Keratinocyte (primary cell): ENCODE measurements at regions not wholly inside any gene's neighbourhood (a gene's known extent, or its start where the extent isn't known, plus 50 kb on each side); places are given as distances from the start of the nearest gene placed in this dataset.

Experiments
- DNase-seq: peaks from one replicate; pipeline ENCODE4 v3.0.0-alpha.2; 2011; ENCODE audit warnings: low read depth, missing footprints, low spot score
- FAIRE-seq: peaks from 2 replicates; lab custom pipeline; 2011; peaks lifted over from hg19 to GRCh38; lab: Jason Lieb, UNC
- H2AFZ ChIP-seq: 2 replicates; pipeline ENCODE4 v1.6.0; 2012; ENCODE audit warnings: low read length, control low read depth, inconsistent platforms; ENCODE audit not compliant: control insufficient read depth
- H3K27ac ChIP-seq: 2 replicates; pipeline ENCODE4 v1.5.1; 2011; ENCODE audit warnings: low read length; ENCODE audit not compliant: control insufficient read depth, insufficient read depth
- H3K27me3 ChIP-seq: 3 replicates; pipeline ENCODE4 v1.6.0; 2011; ENCODE audit warnings: low read length; ENCODE audit not compliant: control insufficient read depth, insufficient read depth; ENCODE audit errors: extremely low read depth
- H3K36me3 ChIP-seq, 2 experiments: 2 replicates in 1 of 2; 3 replicates in 1 of 2; pipeline ENCODE4 v1.5.1; 2011; ENCODE audit warnings: low read length in 2 of 2, mild to moderate bottlenecking in 1 of 2; ENCODE audit not compliant: control insufficient read depth in 2 of 2, insufficient read depth in 2 of 2; ENCODE audit errors: extremely low read depth in 1 of 2
- H3K4me1 ChIP-seq: 3 replicates; pipeline ENCODE4 v1.5.1; 2011; ENCODE audit warnings: low read length; ENCODE audit not compliant: control insufficient read depth, insufficient read depth; ENCODE audit errors: extremely low read depth
- H3K4me2 ChIP-seq: 3 replicates; pipeline ENCODE4 v1.6.0; 2011; ENCODE audit warnings: low read depth, low read length; ENCODE audit not compliant: control insufficient read depth, insufficient read depth; ENCODE audit errors: extremely low read depth
- H3K4me3 ChIP-seq, 3 experiments: fragments of 200-600 bp in 1 of 3; sonication (generic) in 1 of 3; 2 replicates in 2 of 3; 3 replicates in 1 of 3; pipeline ENCODE4 v1.5.1; 2011 to 2016; ENCODE audit warnings: low read length in 3 of 3, mild to moderate bottlenecking in 3 of 3, control low read depth in 2 of 3, inconsistent platforms in 1 of 3, low read depth in 1 of 3, mixed read lengths in 1 of 3, mixed run types in 1 of 3, moderate library complexity in 1 of 3; ENCODE audit not compliant: control insufficient read depth in 2 of 3, insufficient read depth in 2 of 3; ENCODE audit errors: extremely low read depth in 1 of 3
- H3K79me2 ChIP-seq: 2 replicates; pipeline ENCODE4 v1.6.0; 2012; ENCODE audit warnings: low read length; ENCODE audit not compliant: control insufficient read depth, insufficient read depth
- H3K9ac ChIP-seq: 3 replicates; pipeline ENCODE4 v1.6.0; 2011; ENCODE audit warnings: low read length; ENCODE audit not compliant: control insufficient read depth, insufficient read depth; ENCODE audit errors: extremely low read depth
- H3K9me1 ChIP-seq: 3 replicates; pipeline ENCODE4 v1.6.0; 2011; ENCODE audit warnings: low read length; ENCODE audit not compliant: control insufficient read depth, insufficient read depth; ENCODE audit errors: extremely low read depth
- H3K9me3 ChIP-seq: 2 replicates; pipeline ENCODE4 v1.5.1; 2012; ENCODE audit warnings: low read depth, low read length; ENCODE audit not compliant: control insufficient read depth
- H4K20me1 ChIP-seq: 3 replicates; pipeline ENCODE4 v1.6.0; 2011; ENCODE audit warnings: low read length; ENCODE audit not compliant: control insufficient read depth, insufficient read depth; ENCODE audit errors: extremely low read depth
- EZH2 ChIP-seq: IDR thresholded peaks from one replicate; pipeline ENCODE4 v1.6.1; 2012; ENCODE audit warnings: inconsistent platforms, mild to moderate bottlenecking, low read length, moderate library complexity
- dilution Hi-C: fragments of 300-500 bp; cut with MboI; formaldehyde crosslinking; loops from one replicate; pipeline ENCODE4 v1.7.0; 2020; ENCODE audit warnings: low sequenced_read_pairs; ENCODE audit not compliant: extremely low pct_ligation_motif_present
- TF ChIP-seq, protein P1 (sequence below), 3 experiments: IDR thresholded peaks in 1 of 3; conservative IDR thresholded peaks in 1 of 3; optimal IDR thresholded peaks in 1 of 3; 2 replicates in 2 of 3; 3 replicates in 1 of 3; pipeline versions ENCODE3 to v1.5.1; 2011; ENCODE audit warnings: low read length in 3 of 3, mild to moderate bottlenecking in 3 of 3, moderate library complexity in 2 of 3, control low read depth in 1 of 3, inconsistent platforms in 1 of 3; ENCODE audit not compliant: insufficient read depth in 2 of 3; ENCODE audit errors: extremely low read depth in 1 of 3

GRCh38 chr14:61152851-61153364, 128.2 kb downstream of the TMEM30B start:
- FAIRE-seq = peak; percentile 93

DNA sequence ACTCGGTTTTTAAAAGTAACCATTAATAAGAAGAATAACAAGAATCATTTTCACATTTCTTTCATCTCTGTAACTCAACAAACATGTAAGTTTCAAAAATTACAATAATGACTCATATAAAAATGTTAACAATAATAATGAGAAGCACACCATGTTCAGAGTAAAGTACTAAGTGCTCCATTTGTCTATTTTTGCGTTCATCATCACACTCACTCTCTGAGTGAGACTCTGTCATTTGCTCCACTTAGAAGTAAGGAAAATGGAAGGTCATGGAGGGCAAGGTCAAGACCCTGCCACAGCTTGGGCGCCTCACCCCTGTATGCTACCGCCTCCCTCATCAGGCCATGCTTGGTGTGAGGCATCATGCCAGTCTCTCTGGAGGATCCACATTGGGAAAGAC, 129.9 kb downstream of the TMEM30B start:
- Histone ChIP-seq H4K20me1 (no peaks in the 10 kb centered on the region), H3K9ac (no peak overlapping the region), H3K9me1 (no peaks in the 10 kb centered on the region), H3K4me1 (peaks cover 41% of the 10 kb centered on the region), H2AFZ (no peak overlapping the region), H3K9me3 (no peaks in the 10 kb centered on the region), H3K79me2 (no peaks in the 10 kb centered on the region), H3K36me3 (no peaks in the 10 kb centered on the region), H3K4me3 (no peak overlapping the region), H3K4me2 (no peak overlapping the region), H3K27ac (no peak overlapping the region), H3K27me3 (no peaks in the 10 kb centered on the region)
- DNase-seq (no peak), FAIRE-seq (no peak)
- TF ChIP-seq, protein P1, sequence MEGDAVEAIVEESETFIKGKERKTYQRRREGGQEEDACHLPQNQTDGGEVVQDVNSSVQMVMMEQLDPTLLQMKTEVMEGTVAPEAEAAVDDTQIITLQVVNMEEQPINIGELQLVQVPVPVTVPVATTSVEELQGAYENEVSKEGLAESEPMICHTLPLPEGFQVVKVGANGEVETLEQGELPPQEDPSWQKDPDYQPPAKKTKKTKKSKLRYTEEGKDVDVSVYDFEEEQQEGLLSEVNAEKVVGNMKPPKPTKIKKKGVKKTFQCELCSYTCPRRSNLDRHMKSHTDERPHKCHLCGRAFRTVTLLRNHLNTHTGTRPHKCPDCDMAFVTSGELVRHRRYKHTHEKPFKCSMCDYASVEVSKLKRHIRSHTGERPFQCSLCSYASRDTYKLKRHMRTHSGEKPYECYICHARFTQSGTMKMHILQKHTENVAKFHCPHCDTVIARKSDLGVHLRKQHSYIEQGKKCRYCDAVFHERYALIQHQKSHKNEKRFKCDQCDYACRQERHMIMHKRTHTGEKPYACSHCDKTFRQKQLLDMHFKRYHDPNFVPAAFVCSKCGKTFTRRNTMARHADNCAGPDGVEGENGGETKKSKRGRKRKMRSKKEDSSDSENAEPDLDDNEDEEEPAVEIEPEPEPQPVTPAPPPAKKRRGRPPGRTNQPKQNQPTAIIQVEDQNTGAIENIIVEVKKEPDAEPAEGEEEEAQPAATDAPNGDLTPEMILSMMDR (optimal IDR thresholded peaks at IDR 0.05 in 1 of 3, IDR thresholded peaks at IDR 0.05 in 1 of 3, conservative IDR thresholded peaks at IDR 0.05 in 1 of 3; ENCODE audit: extremely low read depth in 1 of 3, insufficient read depth in 2 of 3, low read length in 3 of 3) = no peak
- no peak for TF ChIP-seq EZH2
- dilution Hi-C loops = no loop called here

More at GRCh38 chr14:61152851-61153364, 128.2 kb downstream of the TMEM30B start:
- H4K20me1 ChIP-seq = no peaks in the 10 kb centered on the region
- H3K4me3 ChIP-seq = no peak overlapping the region
- H2AFZ ChIP-seq = no peak overlapping the region
- DNase-seq = no peak
- no peaks in the 10 kb centered on the region for H3K9me1 ChIP-seq
- no peak overlapping the region for H3K4me2 ChIP-seq
- no peaks in the 10 kb centered on the region for H3K9me3 ChIP-seq
- no peak overlapping the region for H3K9ac ChIP-seq
- no peaks in the 10 kb centered on the region for H3K36me3 ChIP-seq
- no peaks in the 10 kb centered on the region for H3K79me2 ChIP-seq
- TF ChIP-seq, protein P1 (optimal IDR thresholded peaks at IDR 0.05 in 1 of 3, IDR thresholded peaks at IDR 0.05 in 1 of 3, conservative IDR thresholded peaks at IDR 0.05 in 1 of 3; ENCODE audit: extremely low read depth in 1 of 3, insufficient read depth in 2 of 3, low read length in 3 of 3) = no peak
- no peaks in the 10 kb centered on the region for H3K27me3 ChIP-seq
- dilution Hi-C loops = no loop called here
- H3K4me1 ChIP-seq = peaks cover 25% of the 10 kb centered on the region
- H3K27ac ChIP-seq = no peak overlapping the region
